ENCODE measurements at regions not wholly inside any gene's neighbourhood (a gene's known extent, or its start where the extent isn't known, plus 50 kb on each side); places are given as distances from the start of the nearest gene placed in this dataset.

DNA sequence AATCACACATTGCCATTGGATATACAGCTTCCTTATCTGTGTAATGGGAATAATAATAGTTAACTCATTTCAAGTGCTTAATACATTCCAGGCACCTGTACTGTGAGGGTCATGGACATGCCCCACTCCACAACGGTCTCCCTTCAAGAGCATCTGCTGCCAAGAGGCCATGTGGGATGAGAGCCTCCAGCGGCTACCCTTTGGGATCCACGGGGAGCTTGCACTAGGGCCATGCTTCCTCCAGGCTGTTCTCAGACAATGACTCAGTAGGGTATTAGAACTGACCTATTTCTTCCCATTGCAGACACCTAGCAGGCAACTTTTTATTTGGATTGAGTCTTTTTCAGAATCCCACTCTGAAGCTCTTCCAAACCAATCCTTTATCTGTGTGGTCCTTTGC, 1078.9 kb downstream of the TUSC7 start:
- TF ChIP-seq GATA3 (IDR thresholded peaks at IDR 0.05; ENCODE audit: low read depth, low read length) (no peak), GATA2 (IDR thresholded peaks at IDR 0.05; ENCODE audit: low read depth, low read length) (no peak)
